ENCODE measurements at regions not wholly inside any gene's neighbourhood (a gene's known extent, or its start where the extent isn't known, plus 50 kb on each side); places are given as distances from the start of the nearest gene placed in this dataset.

- no peaks in the 10 kb centered on the region for H4K20me1 ChIP-seq (replicated peaks; ENCODE audit: control insufficient read depth, insufficient read depth, low read length)
- CTCF ChIA-PET (ENCODE audit: low intra/inter-chr PET ratio), result no interaction called here
- peaks cover 0 to 37% of the 10 kb centered on the region in 2 experiments; a peak in 3 of 5 replicates for H3K4me1 ChIP-seq (replicated peaks in 1 of 2; ENCODE audit: control insufficient read depth in 2 of 2, insufficient read depth in 2 of 2, low read length in 2 of 2)
- H3K4me3 ChIP-seq, result no peak overlapping the region
- H3K79me2 ChIP-seq (ENCODE audit: control insufficient read depth, insufficient read depth, low read length), result no peaks in the 10 kb centered on the region
- POLR2A ChIA-PET, result interaction anchor here (1.1 to 1.5 kb wide), 2 partner anchors 10 to 13 kb away, joined by 3 to 4 read pairs; no protein-coding TSS in a partner anchor
- no peak overlapping the region for H3K9ac ChIP-seq (ENCODE audit: insufficient read depth in 1 of 2, low read depth in 2 of 2, low read length in 2 of 2)
- intact Hi-C loops (cut with micrococcal nuclease) (no loop called here), in situ Hi-C loops (cut with MboI) (no loop called here)
- ATAC-seq (peak; percentile 63), FAIRE-seq (no peak), DNase-seq (ENCODE audit: extremely low read depth in 1 of 4, low spot score in 3 of 4) (peak in 1 of 4 experiments; percentile 50)
- no TSS peak for BruUV-seq (replicated peaks)
- H3K9me3 ChIP-seq (replicated peaks; ENCODE audit: control insufficient read depth, insufficient read depth, low read depth, low read length), result no peaks in the 10 kb centered on the region
- no peaks in the 10 kb centered on the region for H3K9me1 ChIP-seq (ENCODE audit: control insufficient read depth, insufficient read depth, low read length)
- peak overlapping the region; percentile 2; the same call in 1 of the 2 replicates for H3K4me2 ChIP-seq (ENCODE audit: insufficient read depth, low read length)
- no peaks in the 10 kb centered on the region for H3K27me3 ChIP-seq (ENCODE audit: control insufficient read depth in 2 of 2, insufficient read depth in 2 of 2, low read length in 2 of 2)
- H3K27ac ChIP-seq (ENCODE audit: extremely low read depth, low read depth, low read length), result no peak overlapping the region
- WGBS (ENCODE audit: insufficient coverage, low coverage, missing lambda C conversion rate), result 38% methylated on average over 8 of the region's 9 CpGs
- peak overlapping the region; percentile 47 for H2AFZ ChIP-seq (ENCODE audit: low read depth, low read length)
- H3K36me3 ChIP-seq (ENCODE audit: control insufficient read depth, insufficient read depth, low read length), result no peaks in the 10 kb centered on the region
- no peak for TF ChIP-seq VEZF1 (CRISPR knock-in tag; IDR thresholded peaks at IDR 0.05)
- TF ChIP-seq RCOR1 (IDR thresholded peaks at IDR 0.05; ENCODE audit: borderline replicate concordance in 1 of 2, low read depth in 2 of 2, low read length in 2 of 2), result 0 out of 4 replicates have a peak, but pooled peaks of 1 of the 2 experiments have one; percentile 11
- TF ChIP-seq ZNF830 (CRISPR knock-in tag; IDR thresholded peaks at IDR 0.05), result no peak
- TF ChIP-seq GATA2 (CRISPR knock-in tag; IDR thresholded peaks at IDR 0.05), result peak; percentile 55; the same call in 1 of the 2 replicates
- TF ChIP-seq RAD21 (CRISPR knock-in tag; conservative IDR thresholded peaks at IDR 0.05 in 1 of 2, IDR thresholded peaks at IDR 0.05 in 1 of 2), result peak in 1 of 2 experiments; percentile 10; a peak in 1 of 4 replicates
- TF ChIP-seq NFIX (CRISPR knock-in tag; IDR thresholded peaks at IDR 0.05; ENCODE audit: low read depth), result no peak
- no peak for TF ChIP-seq RBM17 (IDR thresholded peaks at IDR 0.05; ENCODE audit: borderline replicate concordance, low read depth, low read length)
- TF ChIP-seq ATF7 (IDR thresholded peaks at IDR 0.05), result no peak
- no peak for TF ChIP-seq ZNF507 (tag; conservative IDR thresholded peaks at IDR 0.05)
- no peak for TF ChIP-seq CBX8 (IDR thresholded peaks at IDR 0.05; ENCODE audit: borderline replicate concordance, extremely low read depth, low read depth, low read length, poor library complexity, severe bottlenecking)
- TF ChIP-seq ZNF121 (CRISPR knock-in tag; conservative IDR thresholded peaks at IDR 0.05), result no peak
- TF ChIP-seq ATF2 (CRISPR knock-in tag; IDR thresholded peaks at IDR 0.05), result no peak
- no peak for TF ChIP-seq ARID2 (IDR thresholded peaks at IDR 0.05)
- no peak for TF ChIP-seq ZBTB11 (CRISPR knock-in tag; IDR thresholded peaks at IDR 0.05)
- no peak for TF ChIP-seq GTF2A2 (tag; IDR thresholded peaks at IDR 0.05)
Observed at GRCh38 chr11:88431675-88432341, 94.3 kb upstream of the CTSC start.
